ENCODE measurements at regions not wholly inside any gene's neighbourhood (a gene's known extent, or its start where the extent isn't known, plus 50 kb on each side); places are given as distances from the start of the nearest gene placed in this dataset.
"Not testable (repeated sequence)": the region's sequence is repeated elsewhere in the genome, so short reads cannot be mapped to it uniquely, and the experiment has no call there.

DNA sequence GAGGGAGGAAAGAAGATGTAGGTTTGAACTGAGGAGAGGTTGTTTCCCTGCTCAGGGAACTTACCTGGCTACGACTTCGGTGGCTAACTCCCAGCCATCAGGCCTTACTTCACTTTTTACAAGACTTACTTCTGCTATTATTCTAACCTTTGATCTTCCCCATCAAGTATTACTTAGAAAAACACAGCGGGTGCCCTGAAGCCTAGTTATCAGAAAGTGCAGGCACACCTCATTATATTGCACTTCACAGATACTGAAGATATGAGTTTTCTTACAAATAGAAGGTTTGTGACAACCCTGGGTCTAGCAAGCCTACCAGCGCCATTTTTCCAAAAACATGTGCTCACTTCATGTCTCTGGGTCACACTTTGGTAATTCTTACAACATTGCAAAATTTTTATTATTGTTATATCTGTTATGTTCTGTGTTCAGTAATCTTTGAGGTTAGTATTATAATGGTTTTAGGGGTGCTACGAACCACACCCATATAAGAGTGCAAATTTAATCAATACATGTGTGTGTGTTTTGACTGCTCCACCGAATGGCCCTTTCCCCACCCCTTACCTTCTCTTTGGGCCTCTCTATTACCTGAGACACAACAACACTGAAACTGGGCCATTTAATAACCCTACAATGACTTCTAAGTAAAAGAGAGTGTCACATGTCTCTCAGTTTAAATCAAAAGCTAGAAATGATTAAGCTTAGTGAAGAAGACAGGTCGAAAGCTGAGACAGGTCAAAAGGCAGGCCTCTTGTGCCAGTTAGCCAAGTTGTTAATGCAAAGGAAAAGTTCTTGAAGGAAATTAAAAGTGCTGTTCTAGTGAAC lies 2102.7 kb upstream of the WWC1 start:
- no peak for DNase-seq (ENCODE audit: low read depth)

DNA sequence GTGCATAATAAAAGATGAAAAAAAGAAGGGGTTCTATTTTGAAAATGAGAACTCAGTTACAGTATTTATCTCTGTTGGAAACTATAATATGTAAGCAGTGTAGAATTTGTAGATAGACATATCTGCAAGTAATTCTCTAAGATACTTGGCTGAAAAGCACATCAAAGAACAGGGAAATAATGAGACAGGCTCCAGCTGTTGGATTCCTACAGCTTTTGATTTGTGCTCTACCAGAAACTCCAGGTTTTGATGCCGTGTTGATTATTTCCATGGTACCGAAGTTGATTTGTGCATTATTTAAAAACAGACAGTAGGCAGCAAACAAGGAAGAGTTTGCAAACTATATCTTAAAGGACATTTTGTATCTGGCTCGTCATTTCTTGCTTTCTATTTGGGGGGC lies 2098.7 kb upstream of the WWC1 start:
- DNase-seq (ENCODE audit: low read depth) = no peak

DNA sequence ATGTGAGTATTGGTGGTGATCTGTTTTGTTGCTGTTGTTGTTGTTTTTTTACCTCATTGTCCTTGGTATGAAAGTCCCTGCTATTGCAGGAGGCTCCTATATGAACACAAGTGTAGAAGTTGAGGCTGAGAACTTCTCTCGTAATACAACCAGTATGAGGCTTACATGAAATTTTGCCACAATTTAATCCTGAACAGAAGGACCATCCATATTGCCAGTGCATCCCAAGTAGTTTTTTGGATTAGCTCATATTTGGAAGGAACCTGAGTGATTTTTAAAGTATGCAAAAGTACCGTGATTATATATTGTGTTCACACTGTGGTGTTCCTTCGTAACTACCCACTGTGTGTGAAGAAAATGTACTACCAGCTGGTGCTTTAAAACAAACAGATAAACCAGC lies 2095.5 kb upstream of the WWC1 start:
- DNase-seq (ENCODE audit: low read depth) = no peak

DNA sequence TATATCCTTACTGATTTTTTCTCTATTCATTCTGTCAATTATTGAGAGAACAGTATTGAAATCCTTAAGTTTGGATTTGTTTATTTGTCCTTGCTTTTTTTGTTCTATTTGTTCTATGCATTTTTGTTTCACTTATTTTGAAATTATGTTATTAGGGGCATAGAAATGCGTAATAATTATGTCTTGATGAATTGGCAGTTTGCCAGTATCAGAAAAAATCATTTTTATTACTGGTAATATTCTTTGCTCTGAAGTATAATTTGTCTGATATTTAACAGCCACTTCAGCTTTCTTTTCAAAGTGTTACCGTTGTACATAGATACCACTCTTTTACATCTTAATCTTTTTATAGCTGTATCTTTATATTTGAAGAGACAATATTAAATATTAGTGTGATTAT lies 2090.9 kb upstream of the WWC1 start:
- no peak for DNase-seq (ENCODE audit: low read depth)

DNA sequence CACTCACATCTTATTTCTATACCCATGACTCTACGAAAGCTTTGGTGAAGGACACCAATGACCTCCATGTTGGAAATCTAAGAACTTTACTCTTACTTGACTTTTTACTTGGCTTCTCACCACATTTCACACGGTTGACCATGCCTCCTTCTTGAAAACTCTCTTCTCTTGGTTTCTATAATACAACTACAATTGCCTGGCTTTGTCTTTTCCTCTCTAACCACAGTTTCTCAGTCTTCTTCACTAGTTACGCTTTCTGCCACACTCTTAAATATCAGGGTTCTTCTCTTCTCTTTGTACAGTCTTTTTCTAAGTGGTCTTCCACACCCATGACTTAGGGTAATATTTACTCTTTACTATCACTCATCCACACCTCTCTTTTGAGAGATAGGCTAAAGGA lies 2079.8 kb upstream of the WWC1 start:
- DNase-seq (ENCODE audit: low read depth) = no peak

DNA sequence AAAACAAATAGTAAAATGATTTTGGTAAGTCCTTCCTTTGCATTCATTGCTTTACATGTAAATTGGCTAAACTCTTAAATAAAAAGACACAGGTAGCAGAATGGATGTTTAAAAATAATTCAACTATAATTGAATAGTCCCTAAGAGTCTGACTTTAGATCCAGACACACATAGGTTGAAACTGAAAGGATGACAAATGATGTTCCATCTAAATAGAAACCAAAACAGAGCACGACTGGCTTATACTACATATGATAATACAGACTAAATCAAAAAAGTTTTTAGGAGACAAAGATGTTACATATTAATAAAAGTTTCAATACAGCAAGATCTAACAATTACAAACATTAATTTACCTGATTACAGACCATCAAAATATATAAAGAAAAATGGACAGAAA lies 2055.1 kb upstream of the WWC1 start:
- no peak for DNase-seq (ENCODE audit: low read depth)

DNA sequence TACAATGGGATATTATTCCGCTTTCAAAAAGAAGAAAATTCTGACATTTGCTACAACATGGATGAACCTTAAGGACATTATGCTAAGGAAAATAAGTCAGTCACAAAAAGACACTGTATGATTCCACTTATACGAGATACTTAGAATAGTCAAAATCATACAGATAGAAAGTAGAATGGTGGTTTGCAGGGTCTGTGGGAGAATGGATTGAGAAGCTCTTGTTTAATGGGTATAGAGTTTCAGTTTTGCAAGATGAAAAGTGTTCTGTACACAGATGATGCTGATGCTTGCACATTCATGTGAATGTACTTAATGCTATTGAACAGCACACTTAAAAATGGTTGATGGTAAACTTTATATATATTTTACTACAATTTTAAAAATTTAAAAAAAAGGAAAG lies 2050.7 kb upstream of the WWC1 start:
- no peak for DNase-seq (ENCODE audit: low read depth)

DNA sequence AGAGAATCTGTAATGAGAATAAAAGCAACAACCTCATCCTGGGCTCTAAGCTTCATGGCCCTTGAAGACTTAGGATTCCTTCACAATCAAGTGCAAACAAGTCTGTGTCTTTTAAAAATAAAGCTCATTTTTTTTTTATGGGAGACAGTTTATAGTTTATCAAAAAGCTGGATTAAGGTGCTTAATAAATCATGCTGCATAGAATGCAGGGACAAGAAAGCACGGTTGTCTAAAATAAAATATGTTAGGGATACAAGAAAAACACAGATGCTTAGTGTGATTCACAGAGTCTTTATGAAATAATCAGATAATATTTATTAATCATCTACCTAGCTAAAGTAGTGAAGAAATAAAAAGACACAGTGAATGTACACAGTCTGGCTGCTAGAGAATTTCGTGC lies 2045.9 kb upstream of the WWC1 start:
- no peak for DNase-seq (ENCODE audit: low read depth)

DNA sequence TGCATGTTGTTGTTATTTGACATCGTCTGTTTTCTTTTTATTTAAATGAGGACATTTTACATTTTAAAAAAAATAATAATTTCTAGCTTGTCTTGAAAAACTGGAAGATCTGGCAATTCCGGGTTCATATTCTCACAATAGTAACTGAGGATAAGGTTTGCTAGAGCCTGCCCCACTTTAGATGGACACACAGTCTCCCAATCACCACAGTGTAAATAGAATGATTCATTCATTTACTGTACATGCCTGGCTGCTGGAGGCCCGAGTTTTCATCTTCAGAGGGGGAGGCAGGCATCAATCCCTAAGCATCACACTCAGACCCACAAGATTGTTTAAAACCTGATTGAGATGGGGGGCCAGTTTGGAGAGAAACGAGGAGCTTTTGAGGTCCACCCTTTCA lies 2039.7 kb upstream of the WWC1 start:
- no peak for DNase-seq (ENCODE audit: low read depth)

DNA sequence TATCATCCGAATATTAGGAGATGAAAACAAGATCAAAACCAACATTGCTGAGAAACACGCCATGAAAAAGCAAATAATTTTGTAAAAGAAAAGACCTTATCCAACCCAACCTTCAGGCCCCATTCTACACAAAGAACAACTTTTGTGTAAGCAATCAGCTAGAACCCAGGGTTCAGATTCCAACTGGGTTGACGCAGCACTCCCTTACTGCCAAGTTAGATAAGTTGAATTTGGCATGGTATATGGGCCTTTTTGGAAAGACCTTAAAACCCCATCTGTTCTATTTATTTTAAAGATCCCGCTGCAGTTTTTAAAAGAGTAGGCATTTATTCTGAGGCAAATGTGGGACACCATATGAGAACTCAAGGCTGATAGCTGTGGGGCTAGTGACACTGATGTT lies 2033.8 kb upstream of the WWC1 start:
- no peak for DNase-seq (ENCODE audit: low read depth)

DNA sequence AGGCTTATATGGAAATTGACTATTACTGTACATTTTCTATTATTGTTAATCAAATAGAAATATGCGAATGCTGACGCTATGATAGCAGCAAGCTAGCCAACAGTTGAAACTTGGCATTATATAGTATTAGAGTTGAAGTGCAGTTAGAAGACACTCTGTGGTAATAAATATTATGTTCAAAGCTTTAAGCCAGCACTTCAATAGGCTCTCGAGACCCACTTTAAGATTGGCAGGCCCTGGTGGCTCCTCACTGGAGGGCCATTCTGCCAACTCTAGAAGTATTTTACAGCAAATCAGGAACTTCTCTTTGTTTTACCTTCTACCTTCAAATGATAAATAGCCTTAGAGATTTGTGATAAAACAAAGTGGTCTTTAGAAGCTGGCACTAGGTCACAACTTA lies 2029.0 kb upstream of the WWC1 start:
- DNase-seq (ENCODE audit: low read depth) = no peak

DNA sequence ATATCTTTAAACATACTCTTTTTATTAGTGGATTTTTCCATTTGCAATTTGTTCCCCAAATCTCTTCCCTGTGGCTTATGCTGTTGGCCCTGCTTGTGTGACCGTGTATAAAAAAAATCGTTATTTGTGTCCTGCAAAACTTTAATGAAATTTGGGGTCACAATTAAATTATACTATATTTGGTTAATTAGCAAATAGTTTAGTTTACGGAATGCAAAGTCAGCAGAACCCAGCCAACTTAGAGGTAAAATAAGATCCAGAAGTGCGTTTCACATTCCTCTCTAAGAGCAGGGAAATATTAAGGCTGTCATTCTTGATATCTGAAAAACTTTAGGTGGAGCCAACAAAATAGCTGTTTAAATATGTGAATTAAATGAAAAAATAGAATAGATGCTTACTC lies 2023.5 kb upstream of the WWC1 start:
- no peak for DNase-seq (ENCODE audit: low read depth)

DNA sequence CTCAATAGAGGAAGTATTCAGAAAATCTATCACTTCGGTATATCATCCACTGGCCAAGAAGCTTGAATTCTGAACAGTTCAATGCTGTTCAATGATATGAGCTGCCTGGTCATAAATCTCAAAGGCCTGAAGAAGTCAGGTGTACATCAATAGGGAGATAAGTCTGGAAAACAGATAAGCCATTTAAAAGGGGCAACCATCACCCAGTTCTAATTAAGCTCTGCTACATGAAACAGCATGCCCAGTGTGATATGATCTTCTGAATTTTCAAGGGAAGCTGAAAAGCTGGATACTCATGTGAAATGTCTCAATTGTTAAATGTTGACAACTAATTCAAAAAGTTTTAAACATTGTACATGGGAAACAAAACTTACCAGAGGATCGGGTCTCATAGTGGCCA lies 2020.7 kb upstream of the WWC1 start:
- no peak for DNase-seq (ENCODE audit: low read depth)

DNA sequence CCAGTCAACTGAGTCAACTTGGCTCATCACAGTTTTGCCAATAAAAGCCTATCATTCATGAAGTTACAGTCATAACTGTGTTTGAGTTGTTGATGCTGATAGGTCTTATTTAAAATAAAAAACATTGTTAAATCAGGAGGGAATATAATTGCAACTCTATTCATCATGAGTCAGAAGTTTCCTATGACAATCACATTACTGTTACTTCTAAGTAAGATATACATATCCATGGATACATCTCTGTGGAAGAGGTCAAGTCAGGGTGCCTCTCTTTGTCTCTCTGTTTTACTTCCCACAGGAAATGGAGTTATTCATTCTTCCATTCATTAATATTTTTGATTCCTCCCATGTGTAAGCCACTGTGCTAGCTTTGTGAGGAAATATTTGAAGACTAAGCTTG lies 2015.4 kb upstream of the WWC1 start:
- DNase-seq (ENCODE audit: low read depth) = no peak

DNA sequence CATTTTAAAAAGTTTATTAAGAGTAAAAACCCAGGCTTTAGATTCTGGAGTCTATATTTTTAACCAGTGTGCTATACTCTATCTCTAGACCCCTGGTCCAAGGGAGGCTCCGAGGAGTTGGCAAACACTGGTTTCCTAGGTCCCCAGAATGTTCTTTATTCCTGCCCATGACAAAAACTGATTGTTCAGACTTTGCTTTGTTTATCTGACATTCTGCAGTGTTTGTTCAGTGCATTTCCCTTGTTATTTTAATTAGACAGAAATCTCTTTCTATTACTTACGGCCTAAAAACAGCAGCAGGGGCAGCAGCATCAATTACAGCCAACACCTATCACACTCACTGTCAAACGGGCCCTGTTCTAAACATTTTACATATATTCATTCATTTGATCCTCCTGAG lies 2011.6 kb upstream of the WWC1 start:
- no peak for DNase-seq (ENCODE audit: low read depth)

DNA sequence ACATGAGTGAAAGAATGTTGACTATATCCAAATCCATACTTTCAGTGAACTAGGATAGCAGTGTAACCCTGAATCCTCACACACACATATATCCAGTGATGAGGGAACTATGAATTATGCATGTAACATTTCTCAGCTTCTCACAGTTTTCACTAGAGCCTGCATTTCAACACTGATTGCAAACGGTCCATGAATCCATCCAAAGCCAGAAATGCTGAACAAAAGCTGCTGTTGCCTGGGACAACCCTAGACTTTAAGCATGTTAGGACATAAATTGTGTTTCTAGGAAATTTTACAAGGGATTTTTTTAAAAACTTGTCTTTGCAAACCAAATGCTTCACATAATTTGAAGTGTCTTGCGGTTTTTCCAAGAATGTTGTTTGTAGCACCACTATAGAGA lies 2010.0 kb upstream of the WWC1 start:
- no peak for DNase-seq (ENCODE audit: low read depth)

DNA sequence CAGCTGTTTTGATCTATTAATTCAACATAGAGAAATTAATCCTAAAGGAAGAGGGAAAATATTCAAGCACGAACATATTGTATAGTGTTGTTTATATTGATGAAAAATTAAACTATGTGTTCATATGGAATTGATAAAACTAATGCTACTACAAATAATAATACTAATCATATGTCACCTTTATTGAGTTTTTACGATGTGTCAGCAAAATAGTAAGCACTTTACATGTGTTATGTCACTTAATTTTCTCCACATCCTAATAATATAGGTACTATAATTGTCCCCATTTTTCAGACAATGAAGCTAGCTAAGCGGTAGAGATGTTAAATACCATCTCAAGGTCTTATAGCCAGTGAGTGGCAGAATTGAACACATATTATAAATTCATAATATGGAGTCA lies 2008.5 kb upstream of the WWC1 start:
- DNase-seq (ENCODE audit: low read depth) = no peak

DNA sequence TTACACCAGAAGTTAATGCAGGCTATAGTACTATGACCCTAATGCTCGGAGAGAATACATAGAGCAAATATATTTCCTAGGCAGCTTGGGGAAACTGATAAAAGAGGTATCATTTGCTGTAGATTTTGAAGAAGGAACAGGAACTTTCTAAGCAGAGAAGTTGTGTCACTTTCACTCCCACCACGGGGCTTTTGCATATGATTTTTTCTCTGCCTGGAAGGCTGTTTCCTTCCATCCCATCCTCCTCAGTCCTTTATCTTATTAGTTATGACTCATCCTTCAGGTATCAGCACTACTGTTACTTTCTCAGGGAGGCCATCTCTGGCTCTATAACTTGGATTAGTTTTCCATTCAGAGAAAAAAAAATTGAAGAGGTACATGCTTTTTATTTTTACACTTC lies 2006.1 kb upstream of the WWC1 start:
- DNase-seq (ENCODE audit: low read depth) = no peak

DNA sequence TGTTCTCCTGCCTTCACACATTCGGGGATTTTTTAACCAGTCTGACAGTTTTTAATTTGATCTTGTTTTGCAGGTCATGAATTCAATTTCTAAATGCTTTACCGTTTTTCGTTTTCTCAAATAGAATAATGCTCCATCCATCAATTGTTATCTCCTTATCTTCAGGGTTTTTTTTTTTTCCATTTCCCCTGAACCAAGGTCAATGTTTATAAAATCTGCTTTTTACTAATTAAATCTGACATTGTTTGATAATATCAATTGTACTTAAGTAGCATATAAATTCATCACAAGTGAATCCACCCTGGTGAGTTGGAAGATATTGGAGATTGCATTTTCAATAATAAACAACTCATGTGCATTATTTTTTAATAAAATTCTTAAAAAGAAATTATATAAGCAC lies 2004.6 kb upstream of the WWC1 start:
- no peak for DNase-seq (ENCODE audit: low read depth)

DNA sequence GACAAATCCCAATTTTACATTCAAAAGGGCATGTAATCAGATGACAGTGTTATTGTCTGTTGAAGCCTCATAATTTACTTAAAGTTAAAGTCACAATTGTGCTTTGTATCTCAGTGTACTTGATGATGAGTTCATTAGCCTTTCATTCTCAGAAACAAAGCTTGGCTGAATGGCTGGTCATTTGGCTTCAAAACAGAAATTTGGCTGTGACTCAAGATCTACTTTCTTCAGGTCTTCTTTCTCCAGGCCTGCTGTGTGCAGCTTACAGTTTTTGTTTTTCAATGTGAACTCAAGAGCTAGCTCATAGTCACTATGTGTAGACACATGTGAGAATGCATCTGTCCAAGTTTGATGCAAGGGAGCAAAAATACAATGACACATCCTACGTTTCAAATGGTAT lies 2003.6 kb upstream of the WWC1 start:
- no peak for DNase-seq (ENCODE audit: low read depth)

DNA sequence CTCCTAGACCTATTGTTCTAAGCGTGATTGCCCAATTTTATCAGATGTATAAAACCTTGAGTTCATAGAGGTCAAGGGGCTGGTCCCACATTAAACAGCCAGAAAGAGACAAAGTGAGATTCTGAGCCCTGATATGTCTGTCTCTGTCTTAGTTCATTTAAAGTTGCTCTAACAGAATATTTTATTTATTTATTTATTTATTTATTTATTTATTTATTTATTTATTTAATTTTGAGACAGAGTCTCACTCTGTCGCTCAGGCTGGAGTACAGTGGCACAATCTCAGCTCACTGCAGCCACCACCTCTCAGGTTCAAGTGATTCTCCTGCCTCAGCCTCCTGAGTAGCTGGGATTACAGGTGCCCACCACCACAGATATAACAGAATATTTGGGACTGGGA lies 1999.6 kb upstream of the WWC1 start:
- DNase-seq (ENCODE audit: low read depth) = not testable (repeated sequence)

DNA sequence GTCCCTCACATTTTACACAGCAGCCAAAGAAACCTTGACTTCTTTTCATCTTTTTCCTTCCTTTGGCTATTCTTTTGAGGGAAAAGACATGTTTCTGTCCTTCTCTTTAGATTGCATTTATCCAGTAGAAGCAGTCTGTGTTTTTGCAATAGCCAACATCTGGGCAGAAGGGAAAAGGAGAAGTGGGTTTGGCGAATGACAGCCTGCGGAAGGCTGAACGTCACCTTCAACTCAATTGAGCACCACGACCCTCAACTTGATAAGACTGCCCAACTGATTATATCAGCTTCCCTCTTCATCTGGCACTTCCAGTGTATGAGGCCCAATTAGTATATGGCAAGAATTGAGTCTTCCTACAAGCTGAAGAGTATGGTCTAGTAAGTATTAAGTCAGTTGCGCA lies 1997.6 kb upstream of the WWC1 start:
- DNase-seq (ENCODE audit: low read depth) = no peak

DNA sequence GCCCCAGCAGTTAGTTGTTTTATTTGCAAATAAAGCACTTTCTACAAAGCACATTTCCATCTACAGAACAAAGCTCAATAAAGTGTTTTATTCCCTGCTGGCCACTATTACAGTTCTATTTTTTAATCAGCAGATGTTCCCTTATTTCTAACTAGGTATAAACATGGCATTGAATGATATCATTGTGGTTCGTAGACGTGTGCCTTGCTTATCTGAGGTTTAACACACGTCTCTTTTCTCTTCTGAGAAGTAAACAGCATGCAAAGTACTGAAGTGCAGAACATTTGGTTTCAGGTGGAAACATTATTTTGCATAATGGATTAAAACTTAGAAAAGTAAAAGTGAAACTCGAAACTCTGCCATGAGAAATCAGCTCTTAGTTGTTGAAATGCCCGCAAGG lies 1989.3 kb upstream of the WWC1 start:
- no peak for DNase-seq (ENCODE audit: low read depth)

DNA sequence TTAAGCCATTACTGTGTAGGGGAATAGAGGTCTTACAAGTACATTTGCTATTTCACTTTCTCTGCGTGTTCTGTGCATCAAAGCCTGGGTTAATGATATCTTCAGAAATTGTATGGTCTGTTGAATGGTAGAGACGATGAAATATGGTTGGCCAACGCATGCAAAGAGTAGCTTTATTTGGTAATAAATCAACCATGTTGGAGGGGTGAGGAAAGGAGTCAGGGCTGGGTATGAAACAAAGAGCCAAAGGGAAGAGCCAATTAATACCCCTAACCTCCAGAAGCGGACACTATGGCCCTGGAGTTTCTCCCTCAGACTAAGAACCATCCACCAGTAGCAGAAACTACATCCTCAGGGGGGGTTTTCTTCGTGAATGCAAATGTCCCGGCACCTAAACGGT lies 1974.0 kb upstream of the WWC1 start:
- no peak for DNase-seq (ENCODE audit: low read depth)
